K562 (cell line): ENCODE measurements at regions not wholly inside any gene's neighbourhood (a gene's known extent, or its start where the extent isn't known, plus 50 kb on each side); places are given as distances from the start of the nearest gene placed in this dataset.
"Not testable (repeated sequence)": the region's sequence is repeated elsewhere in the genome, so short reads cannot be mapped to it uniquely, and the experiment has no call there.

Experiments
- GABPA ChIP-seq: fragments of 200-800 bp; sonication (Bioruptor generic); conservative IDR thresholded peaks from 2 replicates; pipeline ENCODE4 v1.6.1; 2016; ENCODE audit warnings: low read depth, missing genetic modification characterization, missing compliant biosample characterization
- HINFP ChIP-seq: fragments of 450-650 bp; conservative IDR thresholded peaks from 2 replicates; pipeline ENCODE4 v1.6.1; 2016; ENCODE audit warnings: missing genetic modification characterization, low read depth, mild to moderate bottlenecking, control low read depth, missing compliant biosample characterization
- KLF13 ChIP-seq: fragments of 450-650 bp; IDR thresholded peaks from 2 replicates; pipeline ENCODE4 v1.6.1; 2016; ENCODE audit warnings: missing genetic modification characterization, low read depth, mild to moderate bottlenecking, missing compliant biosample characterization, moderate library complexity, borderline replicate concordance
- NCOR1 ChIP-seq: fragments of 450-650 bp; IDR thresholded peaks from 2 replicates; pipeline ENCODE4 v1.6.1; 2016; ENCODE audit warnings: mild to moderate bottlenecking, moderate library complexity
- OTX1 ChIP-seq: fragments of 450-650 bp; formaldehyde crosslinking; IDR thresholded peaks from 2 replicates; pipeline ENCODE4 v1.4.0; 2022; ENCODE audit warnings: mild to moderate bottlenecking
- POLR2A ChIP-seq: fragments of 450-650 bp; conservative IDR thresholded peaks from 2 replicates; pipeline ENCODE4 v1.6.1; 2016
- SMC3 ChIP-seq: conservative IDR thresholded peaks from 2 replicates; pipeline ENCODE4 v1.6.1; 2011; ENCODE audit warnings: low read depth, low read length, improper control_type of control experiment; ENCODE audit not compliant: insufficient read depth
- ZBTB43 ChIP-seq: sonication (generic); formaldehyde crosslinking; IDR thresholded peaks from 2 replicates; pipeline ENCODE4 v1.8.0; 2023; ENCODE audit warnings: mild to moderate bottlenecking, missing genetic modification reagents
- ZFP1 ChIP-seq: fragments of 450-650 bp; formaldehyde crosslinking; IDR thresholded peaks from 2 replicates; pipeline ENCODE4 v1.4.0; 2020; ENCODE audit warnings: mild to moderate bottlenecking, mixed read lengths
- ZNF592 ChIP-seq: fragments of 450-650 bp; IDR thresholded peaks from 2 replicates; pipeline ENCODE4 v1.6.1; 2017; ENCODE audit warnings: antibody characterized with exemption, mild to moderate bottlenecking

- not testable (repeated sequence) for TF ChIP-seq HINFP; ZBTB43 (CRISPR knock-in tag); KLF13 (tag); NCOR1; ZFP1 (CRISPR knock-in tag); OTX1 (CRISPR knock-in tag); ZNF592; SMC3; POLR2A; GABPA (tag)
Observed at GRCh38 chr9:65441324-65441920, 156.4 kb upstream of the FOXD4L5 start.
